K562 (cell line): ENCODE measurements at regions not wholly inside any gene's neighbourhood (a gene's known extent, or its start where the extent isn't known, plus 50 kb on each side); places are given as distances from the start of the nearest gene placed in this dataset.
"Not testable (repeated sequence)": the region's sequence is repeated elsewhere in the genome, so short reads cannot be mapped to it uniquely, and the experiment has no call there.

Source experiments
- ATAC-seq: fragments of 200-7000 bp; cut with Tn5 transposase; 3 replicates; pipeline ENCODE4 v1.9.1; 2020; ENCODE audit warnings: moderate library complexity
- BruUV-seq: library from RNA; stranded (reverse); fragments of 400-500 nt; replicated peaks from 2 replicates; lab custom pipeline; 2021; lab: Mats Ljungman, UMichigan
- CTCF ChIA-PET: fragments of 300-600 bp; formaldehyde crosslinking; extraction: SDS; loops from one replicate; lab custom pipeline; 2021; ENCODE audit warnings: low intra/inter-chr PET ratio; lab: Yijun Ruan, JAX
- POLR2A ChIA-PET: fragments of 300-600, 350-650 bp; sonication (Branson Sonifier 250); formaldehyde crosslinking; extraction: SDS; loops from one replicate; lab custom pipeline; 2021; ENCODE audit warnings: antibody characterized with exemption, inconsistent platforms; lab: Yijun Ruan, JAX
- DNase-seq, 4 experiments: peaks; one replicate each; pipeline versions ENCODE4 v3.0.0 to v3.0.0-alpha.2; 2011 to 2018; ENCODE audit warnings: low spot score in 3 of 4, mixed read lengths in 3 of 4; ENCODE audit errors: extremely low read depth in 1 of 4
- FAIRE-seq: peaks from 2 replicates; lab custom pipeline; 2011; peaks lifted over from hg19 to GRCh38; lab: Jason Lieb, UNC
- H2AFZ ChIP-seq: 2 replicates; pipeline ENCODE4 v1.6.0; 2011; ENCODE audit warnings: low read depth, low read length, control low read depth, inconsistent platforms
- H3K27ac ChIP-seq: fragments of 200-600 bp; 3 replicates; pipeline ENCODE4 v1.8.0; 2011; ENCODE audit warnings: low read depth, mild to moderate bottlenecking, control low read depth, inconsistent platforms, low read length, moderate library complexity, mixed read lengths; ENCODE audit errors: extremely low read depth
- H3K27me3 ChIP-seq, 2 experiments: fragments of 300-600 bp in 1 of 2; 2 replicates in 1 of 2; 3 replicates in 1 of 2; pipeline versions ENCODE4 v1.6.0 to v1.8.0; 2011; ENCODE audit warnings: inconsistent platforms in 2 of 2, low read length in 2 of 2, mild to moderate bottlenecking in 1 of 2, mixed read lengths in 1 of 2, moderate library complexity in 1 of 2; ENCODE audit not compliant: control insufficient read depth in 2 of 2, insufficient read depth in 2 of 2
- H3K36me3 ChIP-seq: fragments of 300-600 bp; 3 replicates; pipeline ENCODE4 v1.8.0; 2011; ENCODE audit warnings: mild to moderate bottlenecking, low read length, inconsistent platforms; ENCODE audit not compliant: control insufficient read depth, insufficient read depth
- H3K4me1 ChIP-seq, 2 experiments: fragments of 200-600 bp in 1 of 2; replicated peaks in 1 of 2; 2 replicates in 1 of 2; 3 replicates in 1 of 2; pipeline versions ENCODE4 v1.5.1 to v1.8.0; 2011; ENCODE audit warnings: inconsistent platforms in 2 of 2, low read length in 2 of 2, mild to moderate bottlenecking in 1 of 2, mixed read lengths in 1 of 2, moderate library complexity in 1 of 2; ENCODE audit not compliant: control insufficient read depth in 2 of 2, insufficient read depth in 2 of 2
- H3K4me2 ChIP-seq: 2 replicates; pipeline ENCODE4 v1.6.1; 2011; ENCODE audit warnings: low read length, control low read depth, inconsistent platforms, mixed read lengths; ENCODE audit not compliant: insufficient read depth
- H3K4me3 ChIP-seq: fragments of 200-600 bp; sonication (generic), shearing (Covaris generic); 2 replicates; pipeline ENCODE4 v1.5.1; 2016; ENCODE audit warnings: control low read depth, inconsistent platforms
- H3K79me2 ChIP-seq: fragments of 200-600 bp; 3 replicates; pipeline ENCODE4 v1.8.0; 2011; ENCODE audit warnings: low read length, inconsistent platforms; ENCODE audit not compliant: control insufficient read depth, insufficient read depth
- H3K9ac ChIP-seq, 2 experiments: 2 replicates each; pipeline versions ENCODE4 v1.6.0 to v1.6.1; 2011; ENCODE audit warnings: low read depth in 2 of 2, low read length in 2 of 2, control low read depth in 1 of 2, inconsistent platforms in 1 of 2, mild to moderate bottlenecking in 1 of 2, mixed read lengths in 1 of 2; ENCODE audit not compliant: insufficient read depth in 1 of 2
- H3K9me1 ChIP-seq: one replicate; pipeline ENCODE4 v1.6.0; 2011; ENCODE audit warnings: inconsistent platforms, mild to moderate bottlenecking, low read length, moderate library complexity; ENCODE audit not compliant: control insufficient read depth, insufficient read depth
- H3K9me3 ChIP-seq: replicated peaks from 2 replicates; pipeline ENCODE4 v1.5.1; 2011; ENCODE audit warnings: low read depth, low read length, inconsistent platforms; ENCODE audit not compliant: control insufficient read depth, insufficient read depth
- H4K20me1 ChIP-seq: replicated peaks from 2 replicates; pipeline ENCODE4 v1.6.1; 2011; ENCODE audit warnings: low read length, inconsistent platforms, mixed read lengths; ENCODE audit not compliant: control insufficient read depth, insufficient read depth
- WGBS: fragments of 100-300 bp; shearing (Covaris generic); methylation state at CpG from one replicate; pipeline ENCODE4 v1.1.6; 2016; ENCODE audit warnings: low coverage, mixed read lengths; ENCODE audit not compliant: insufficient coverage; ENCODE audit errors: missing lambda C conversion rate; 5-methylcytosine and 5-hydroxymethylcytosine counted together
- in situ Hi-C: fragments of 300-500 bp; cut with MboI; formaldehyde crosslinking; loops from 4 replicates; pipeline ENCODE4 v1.15.0; 2018; ENCODE audit warnings: inconsistent platforms, mixed read lengths
- intact Hi-C: fragments of 100-400 bp; cut with micrococcal nuclease; formaldehyde crosslinking; loops from 2 replicates; pipeline ENCODE4 v1.14.2; 2022

DNA sequence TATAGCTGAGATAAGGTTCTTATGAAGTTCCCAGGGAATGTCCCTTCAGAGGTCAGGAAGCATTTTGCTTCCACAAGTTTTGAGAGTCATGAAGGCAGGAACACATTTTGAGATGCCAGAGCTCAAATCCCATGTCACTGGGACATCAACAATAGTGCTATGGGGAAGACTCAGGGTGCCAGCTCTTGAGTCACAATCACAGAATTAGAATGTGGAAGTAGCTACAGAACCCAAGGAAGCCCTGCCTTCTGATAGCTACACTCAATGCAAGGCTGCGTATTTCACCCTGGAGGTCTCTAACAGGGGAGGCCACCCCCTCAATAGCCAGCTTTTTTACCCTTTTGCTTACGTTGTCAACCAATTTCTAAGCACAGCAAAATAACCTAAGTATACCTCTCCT, 141.3 kb downstream of the FAM72B start:
- CTCF ChIA-PET, H4K20me1 ChIP-seq, FAIRE-seq: not testable (repeated sequence)

DNA sequence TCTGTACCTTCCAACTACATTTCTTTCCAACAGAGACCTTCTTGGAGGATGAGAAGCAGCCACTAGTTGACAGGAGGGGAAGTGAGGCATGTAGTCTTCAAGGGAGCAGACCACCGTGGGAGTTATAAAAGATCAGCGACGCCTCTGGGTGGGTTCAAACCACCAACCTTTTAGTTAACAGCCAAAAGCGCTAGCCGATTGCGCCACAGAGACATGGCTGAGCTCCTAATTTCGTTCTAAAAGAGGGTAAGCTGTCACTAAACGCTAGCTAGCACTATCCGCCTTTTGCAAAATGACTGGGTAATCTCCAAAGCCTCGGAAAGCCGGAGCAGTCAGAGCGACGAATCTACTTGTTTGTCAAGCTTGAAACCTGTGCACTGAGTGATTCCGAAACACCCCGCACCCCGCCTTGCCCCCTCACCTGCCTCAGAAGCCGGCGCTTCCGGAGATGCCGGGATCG, 135.8 kb downstream of the FAM72B start:
- not testable (repeated sequence) for ATAC-seq

More for the DNA sequence above, 141.3 kb downstream of the FAM72B start:
- BruUV-seq, POLR2A ChIA-PET, H3K4me1 ChIP-seq, DNase-seq, H3K79me2 ChIP-seq, H3K27me3 ChIP-seq, H3K27ac ChIP-seq, H3K9me3 ChIP-seq, H3K36me3 ChIP-seq, in situ Hi-C loops, H3K4me2 ChIP-seq, H2AFZ ChIP-seq, H3K9ac ChIP-seq, H3K4me3 ChIP-seq, intact Hi-C loops, H3K9me1 ChIP-seq: not testable (repeated sequence)
- 0 out of 3 replicates have a peak, but pooled peaks have one; percentile 35 for ATAC-seq
- 43% methylated on average over 2 of the region's 2 CpGs for WGBS

DNA sequence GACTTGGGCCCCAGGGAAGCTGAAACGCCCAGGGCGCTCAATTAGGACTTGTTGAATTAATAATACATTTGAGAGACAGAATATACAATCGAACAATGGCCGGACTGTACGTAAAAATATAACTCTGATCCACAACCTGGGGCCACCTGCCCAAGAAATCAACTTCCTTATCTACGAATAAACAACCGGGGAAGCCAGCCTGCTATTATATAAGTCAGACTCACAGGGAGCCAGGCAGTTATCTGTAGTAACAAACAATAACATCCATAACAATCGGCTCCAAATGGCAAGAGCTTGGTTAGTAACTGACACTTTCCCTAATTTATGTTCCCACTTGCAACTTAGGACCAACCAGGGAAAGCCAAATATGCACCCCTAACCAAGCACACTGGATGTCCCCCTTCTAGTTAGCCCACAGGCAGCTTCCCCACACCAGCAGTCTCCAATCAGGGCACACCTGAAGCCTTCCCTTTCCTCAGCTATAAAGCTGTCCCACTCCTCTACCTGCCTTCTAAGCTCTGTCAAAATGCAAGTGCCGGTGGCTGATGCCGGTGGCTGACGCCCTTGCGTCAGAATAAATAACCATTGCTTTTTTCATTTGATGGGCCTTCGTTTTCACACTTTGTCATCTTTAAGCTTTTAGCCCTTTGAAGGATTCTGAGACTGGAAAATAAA, 135.2 kb downstream of the FAM72B start:
- ATAC-seq, BruUV-seq, CTCF ChIA-PET: not testable (repeated sequence)

More for the DNA sequence above, 135.8 kb downstream of the FAM72B start:
- H3K4me1 ChIP-seq, H3K4me3 ChIP-seq, H3K27ac ChIP-seq, H3K36me3 ChIP-seq, H2AFZ ChIP-seq, H3K9ac ChIP-seq, BruUV-seq, DNase-seq, intact Hi-C loops, H3K9me1 ChIP-seq, H3K79me2 ChIP-seq, in situ Hi-C loops, H3K4me2 ChIP-seq, POLR2A ChIA-PET, CTCF ChIA-PET, H4K20me1 ChIP-seq, H3K9me3 ChIP-seq, FAIRE-seq, H3K27me3 ChIP-seq: not testable (repeated sequence)
- WGBS: 54% methylated on average over 10 of the region's 21 CpGs

DNA sequence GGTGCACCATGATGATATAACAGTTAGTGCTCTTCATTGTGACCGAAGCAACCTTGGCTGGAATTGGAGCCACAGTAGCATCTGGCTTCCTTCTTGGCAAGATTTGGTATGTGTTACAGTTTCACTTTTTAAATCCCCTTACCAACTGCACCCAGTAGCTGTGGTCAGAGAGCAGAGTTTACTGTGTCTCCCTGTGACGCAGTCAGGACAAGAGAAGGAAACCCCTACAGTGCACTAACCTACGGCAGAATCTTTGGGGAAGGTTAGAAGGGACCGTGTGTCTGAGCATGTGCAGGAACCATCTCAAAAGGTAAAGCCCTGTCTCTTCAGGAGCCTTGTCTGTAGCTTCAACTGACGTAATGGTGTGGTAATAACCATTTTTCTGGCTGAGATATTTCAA, 134.0 kb downstream of the FAM72B start:
- H3K27ac ChIP-seq, H2AFZ ChIP-seq, H3K36me3 ChIP-seq, H3K4me2 ChIP-seq, CTCF ChIA-PET, H3K9me3 ChIP-seq, POLR2A ChIA-PET, ATAC-seq, H3K4me1 ChIP-seq, FAIRE-seq, H3K4me3 ChIP-seq, in situ Hi-C loops, H3K79me2 ChIP-seq, BruUV-seq, H4K20me1 ChIP-seq, DNase-seq, H3K9ac ChIP-seq, intact Hi-C loops, H3K27me3 ChIP-seq, H3K9me1 ChIP-seq: not testable (repeated sequence)
- WGBS: 52% methylated on average over 4 of the region's 5 CpGs

More for the DNA sequence above, 135.2 kb downstream of the FAM72B start:
- 52% methylated on average over 3 of the region's 13 CpGs for WGBS
- in situ Hi-C loops, H2AFZ ChIP-seq, DNase-seq, H3K27me3 ChIP-seq, H3K9ac ChIP-seq, H3K27ac ChIP-seq, H3K36me3 ChIP-seq, H3K4me3 ChIP-seq, H3K4me2 ChIP-seq, H3K4me1 ChIP-seq, H3K79me2 ChIP-seq, intact Hi-C loops, H4K20me1 ChIP-seq, FAIRE-seq, H3K9me3 ChIP-seq, H3K9me1 ChIP-seq, POLR2A ChIA-PET: not testable (repeated sequence)
